Adrenal gland (tissue), 5 donors: ENCODE measurements at regions not wholly inside any gene's neighbourhood (a gene's known extent, or its start where the extent isn't known, plus 50 kb on each side); places are given as distances from the start of the nearest gene placed in this dataset.

ENCODE experiments used
- CTCF ChIP-seq, 6 experiments: fragments of 450-650 bp in 4 of 6; fragments of 200-600 bp in 2 of 6; sonication (generic) in 1 of 6; IDR thresholded peaks; 1 replicate in 5 of 6; 2 replicates in 1 of 6; pipeline versions ENCODE4 v1.5.1 to v1.8.0; 2016 to 2021; ENCODE audit warnings: antibody characterized with exemption in 6 of 6, mild to moderate bottlenecking in 2 of 6, moderate library complexity in 1 of 6
- POLR2A ChIP-seq, 2 donors: fragments of 450-650 bp; IDR thresholded peaks; one replicate each; pipeline ENCODE4 v1.6.1; 2017; ENCODE audit warnings: antibody characterized with exemption in 2 of 2, mild to moderate bottlenecking in 2 of 2, moderate library complexity in 1 of 2
- donor health status: DM: no; HTN: no; CAD: no.

GRCh38 chrY:19122450-19122849, 348.9 kb upstream of the HSFY2 start:
- no peak for TF ChIP-seq CTCF (IDR thresholded peaks at IDR 0.05)
- no peak for TF ChIP-seq POLR2A (IDR thresholded peaks at IDR 0.05)
